Daoy (cell line): ENCODE measurements at regions not wholly inside any gene's neighbourhood (a gene's known extent, or its start where the extent isn't known, plus 50 kb on each side); places are given as distances from the start of the nearest gene placed in this dataset.

Source experiments
- DNase-seq: peaks from one replicate; pipeline ENCODE4 v3.0.0-alpha.2; 2015; ENCODE audit warnings: low read depth

DNA sequence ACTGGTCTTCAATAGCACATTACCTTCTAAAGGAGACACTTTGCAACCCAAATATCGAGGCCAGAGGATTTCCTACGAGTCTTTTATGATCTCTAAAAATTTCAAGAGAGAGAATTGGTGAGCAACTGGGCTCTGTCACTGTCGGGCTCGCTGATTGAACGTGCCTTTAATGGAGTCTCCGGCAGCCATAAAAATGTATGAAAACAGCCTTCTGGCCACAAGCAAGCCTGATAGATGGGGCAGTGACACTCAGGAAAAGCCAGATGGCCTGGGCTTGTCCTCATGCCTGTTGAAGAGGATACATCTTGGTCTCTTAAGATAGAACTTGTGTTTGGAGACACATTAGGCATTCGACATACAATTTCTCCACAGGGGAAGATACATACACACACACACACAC lies 419.5 kb upstream of the PROK2 start:
- no peak for DNase-seq

DNA sequence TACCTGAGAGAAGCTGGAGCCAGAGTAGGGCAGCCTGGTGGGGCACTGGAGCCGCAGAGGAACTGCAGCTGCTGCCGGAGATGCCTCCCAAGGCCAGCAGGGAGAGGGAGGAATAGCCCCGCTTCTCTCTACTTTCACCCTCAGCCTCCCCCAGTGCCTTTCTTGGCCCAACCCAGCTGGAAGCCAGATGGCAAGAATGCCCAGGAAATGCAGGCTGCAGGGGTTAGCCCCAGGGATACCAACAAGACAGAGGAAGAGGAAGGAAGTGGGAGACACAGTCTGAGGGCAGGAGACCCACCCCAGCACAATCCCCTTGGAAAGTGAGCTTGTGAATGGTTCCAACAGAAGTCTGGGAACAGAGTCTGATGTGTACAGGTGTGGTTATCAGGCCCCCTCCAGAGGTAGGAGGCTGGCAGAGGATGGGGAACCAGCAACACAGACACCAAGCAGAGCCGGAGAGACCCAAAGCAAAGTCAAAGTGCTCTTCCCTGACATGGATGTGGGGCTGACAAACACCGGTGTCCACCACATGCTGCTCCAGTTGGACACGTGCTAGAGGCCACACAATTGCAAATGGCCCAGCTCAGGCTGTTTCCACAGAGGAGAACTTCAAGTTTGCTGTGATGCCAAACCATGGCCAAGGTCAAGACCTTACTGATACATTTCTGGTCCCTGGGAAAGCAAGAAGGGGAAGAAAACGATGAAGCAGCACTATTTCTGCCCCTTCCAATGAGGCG lies 418.8 kb upstream of the PROK2 start:
- DNase-seq, result no peak

DNA sequence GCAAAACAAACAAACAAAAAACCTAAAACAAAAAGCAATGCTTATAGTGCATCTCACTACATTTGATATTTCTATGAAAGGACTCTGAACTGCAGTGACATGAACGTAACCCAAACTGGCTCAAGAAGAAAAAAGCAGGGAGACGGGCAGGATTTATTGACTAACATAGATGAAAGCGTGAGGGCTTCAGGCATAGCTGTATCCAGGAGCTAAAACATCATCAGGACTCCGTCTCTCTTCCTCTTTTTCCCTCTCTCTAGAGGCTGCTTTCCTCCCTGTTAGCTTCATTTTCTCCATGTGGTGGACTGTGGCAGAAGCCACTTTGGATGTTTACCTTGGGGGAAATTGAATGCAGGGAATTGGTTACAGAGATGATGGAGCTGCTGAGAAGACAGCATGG lies 418.2 kb upstream of the PROK2 start:
- no peak for DNase-seq

DNA sequence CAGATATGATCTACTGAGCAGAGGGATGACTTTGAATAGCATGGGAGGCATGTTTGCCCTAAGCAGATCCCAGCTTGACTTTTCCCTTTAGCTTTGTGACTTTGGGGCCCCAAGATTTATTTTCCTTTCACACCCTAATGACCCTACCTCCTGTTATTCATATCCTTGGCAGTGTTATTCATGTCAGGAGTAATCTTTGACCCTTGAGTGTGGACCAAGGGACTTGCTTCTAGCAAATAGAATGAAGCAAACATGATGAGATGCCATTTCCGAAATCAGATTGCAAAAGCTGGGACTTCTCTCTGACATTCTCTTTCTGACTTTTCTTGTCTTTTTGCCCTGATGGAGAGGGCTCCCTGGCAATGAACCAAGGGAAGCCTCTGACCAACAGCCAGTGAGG lies 415.4 kb upstream of the PROK2 start:
- DNase-seq, result no peak

DNA sequence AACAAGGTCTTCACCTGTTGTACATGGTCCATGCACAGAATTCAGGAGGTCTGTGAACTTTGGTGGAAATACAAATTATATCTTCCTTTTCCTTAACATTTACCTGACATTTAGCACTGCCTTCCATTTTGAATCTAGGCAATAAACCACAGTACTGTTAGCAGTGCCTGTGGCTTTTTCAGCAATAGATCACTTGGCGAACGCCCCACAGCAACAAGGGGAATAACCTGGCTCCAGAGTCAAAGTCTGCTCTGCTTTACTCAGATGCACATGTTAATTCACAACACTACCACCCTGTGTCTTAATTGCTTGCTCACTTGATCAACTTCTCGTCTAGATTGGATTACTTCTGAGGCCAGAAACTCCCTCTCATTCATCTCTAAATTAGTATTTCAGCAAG lies 414.6 kb upstream of the PROK2 start:
- no peak for DNase-seq

DNA sequence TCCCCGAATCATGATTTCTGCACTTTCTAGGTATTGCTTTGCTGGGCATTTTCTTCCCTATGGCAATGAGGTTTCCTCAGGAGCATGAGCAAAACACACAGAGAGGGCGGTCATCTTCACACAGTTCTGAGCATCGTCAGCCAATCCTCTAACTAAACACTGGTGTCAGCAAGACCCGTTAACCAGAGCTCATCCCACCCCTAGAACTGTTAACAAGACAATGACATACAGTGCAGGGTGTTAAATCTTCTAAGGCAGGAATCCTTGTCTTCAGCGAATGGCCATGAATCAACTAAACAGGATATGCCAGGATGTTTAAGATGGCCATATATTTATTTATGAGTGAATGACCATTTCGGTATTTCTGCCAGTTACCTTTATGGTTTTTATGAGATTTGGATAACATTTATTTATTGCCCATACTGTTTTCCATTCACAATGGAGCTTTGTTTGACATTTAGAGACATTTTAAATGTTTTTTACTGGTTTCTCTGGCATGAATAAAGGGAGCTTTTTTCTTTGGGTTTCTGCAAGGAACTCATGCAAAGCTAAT lies 411.5 kb upstream of the PROK2 start:
- no peak for DNase-seq

DNA sequence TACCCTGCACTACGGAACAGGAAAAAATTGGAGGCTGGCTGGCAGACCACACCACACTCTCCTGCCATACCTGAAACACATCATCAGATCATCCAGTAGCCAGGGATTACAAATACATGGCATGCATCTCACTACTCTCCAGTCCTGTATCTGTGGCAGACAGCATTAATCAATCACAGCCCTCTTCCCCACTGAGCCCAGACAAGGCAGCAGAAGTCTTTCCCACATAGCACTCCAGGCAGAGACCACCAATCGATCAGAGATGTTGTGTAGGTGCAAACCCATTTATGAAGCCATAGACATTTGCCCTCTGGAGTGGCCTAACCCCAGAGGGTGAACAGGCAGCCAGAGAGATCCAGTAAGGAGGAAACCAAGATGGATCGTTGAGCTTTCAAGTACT lies 410.9 kb upstream of the PROK2 start:
- no peak for DNase-seq

DNA sequence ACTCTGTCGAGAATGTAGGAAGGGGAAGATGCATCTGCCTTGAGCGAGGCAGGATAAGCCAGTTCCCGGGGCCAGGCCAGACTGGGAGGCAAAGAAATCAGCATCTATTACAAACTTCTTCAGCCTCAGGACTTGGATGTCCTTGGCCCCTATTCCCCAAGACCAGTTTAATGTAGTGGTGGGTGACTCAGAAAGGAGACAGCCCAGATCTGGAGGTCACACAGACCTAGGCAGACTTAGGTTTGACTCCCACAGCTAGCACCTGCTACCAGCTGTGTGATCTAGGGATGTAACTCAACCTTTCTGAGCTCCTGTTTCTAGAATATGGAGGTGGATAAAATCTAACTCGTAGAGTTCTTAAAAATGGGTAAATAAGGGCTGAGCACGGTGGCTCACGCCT lies 409.5 kb upstream of the PROK2 start:
- no peak for DNase-seq

DNA sequence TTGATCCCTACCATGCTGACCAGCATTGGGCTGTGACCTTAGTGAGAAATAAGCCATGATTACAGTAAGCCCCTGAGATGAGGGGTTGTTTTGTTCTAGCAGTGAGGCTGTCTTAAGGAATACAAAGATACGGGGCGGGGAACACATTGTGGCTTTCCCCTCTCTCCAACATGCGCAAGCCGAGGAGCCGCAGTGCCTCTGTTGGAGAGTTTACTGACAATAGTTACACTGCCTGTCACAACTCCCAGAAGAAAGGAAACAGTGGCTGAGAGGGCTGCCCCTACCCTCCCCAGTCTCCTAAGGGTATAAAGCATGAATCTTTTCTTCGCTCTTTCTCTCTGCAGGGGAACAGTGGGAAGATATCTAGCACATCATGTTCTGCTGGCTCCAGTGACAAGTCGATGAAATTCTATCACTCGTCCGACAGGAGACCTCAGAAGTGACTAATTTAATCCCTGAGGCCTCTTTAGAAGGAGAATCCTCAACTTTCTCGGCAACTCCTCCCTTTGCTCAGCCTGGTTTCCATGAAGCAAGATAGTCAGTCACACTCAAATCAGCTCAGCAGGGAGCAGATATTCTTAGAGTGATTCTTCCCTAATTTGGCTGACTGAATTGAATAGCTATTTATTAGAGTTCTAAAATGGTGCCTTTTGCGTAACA lies 409.0 kb upstream of the PROK2 start:
- DNase-seq, result no peak

DNA sequence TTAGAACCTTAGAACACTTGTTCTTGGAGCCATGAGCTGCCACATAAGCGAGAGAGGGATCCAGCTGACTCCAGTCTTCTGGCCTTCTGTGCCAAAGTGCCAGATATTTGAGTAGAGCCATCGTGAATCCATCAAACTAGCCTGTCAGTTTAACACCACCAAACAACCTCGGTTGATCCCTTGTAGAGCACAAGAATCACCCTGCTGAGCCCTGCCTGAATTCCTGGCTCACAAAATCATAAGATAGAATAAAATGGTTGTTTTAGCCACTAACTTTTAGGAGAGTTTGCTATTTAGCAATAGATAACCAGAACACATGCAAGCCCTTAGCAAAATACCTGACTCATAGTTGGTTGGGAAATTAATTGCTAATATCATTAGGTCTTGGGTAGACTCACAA lies 407.6 kb upstream of the PROK2 start:
- no peak for DNase-seq

DNA sequence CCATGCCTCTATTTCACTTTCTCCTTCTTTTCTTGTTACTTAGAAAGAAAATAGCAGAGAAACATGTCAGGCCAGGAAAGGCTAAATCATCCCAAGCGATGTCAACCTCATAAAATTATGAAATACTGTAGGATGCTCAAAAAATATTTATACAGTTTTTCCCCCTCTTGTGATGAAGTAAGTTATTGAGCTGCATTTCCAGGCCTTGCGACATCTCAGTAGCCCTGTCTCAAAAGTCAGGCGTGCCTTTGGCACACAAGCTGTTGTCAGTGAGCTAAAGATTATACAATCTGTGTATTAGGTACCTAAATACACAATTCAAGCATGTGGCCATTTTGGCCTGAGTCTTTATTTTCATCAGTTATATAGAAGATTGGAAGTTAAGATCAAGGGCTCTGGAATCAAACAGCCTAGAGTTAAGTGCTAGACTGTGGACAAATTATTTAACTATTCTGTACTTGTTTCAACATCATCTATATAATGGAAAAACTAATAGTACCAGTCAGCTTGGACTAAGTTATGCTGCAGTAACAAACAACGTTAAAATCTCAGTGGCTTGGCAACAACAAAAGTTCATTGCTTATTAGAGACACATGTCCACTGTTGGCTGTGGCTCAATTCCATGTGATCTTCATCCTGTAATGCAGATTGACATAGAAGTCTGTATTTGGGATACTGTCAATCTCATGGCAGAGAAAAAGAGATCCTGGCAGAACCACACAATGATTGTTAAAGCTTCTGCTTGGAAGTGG lies 406.4 kb upstream of the PROK2 start:
- DNase-seq, result no peak

DNA sequence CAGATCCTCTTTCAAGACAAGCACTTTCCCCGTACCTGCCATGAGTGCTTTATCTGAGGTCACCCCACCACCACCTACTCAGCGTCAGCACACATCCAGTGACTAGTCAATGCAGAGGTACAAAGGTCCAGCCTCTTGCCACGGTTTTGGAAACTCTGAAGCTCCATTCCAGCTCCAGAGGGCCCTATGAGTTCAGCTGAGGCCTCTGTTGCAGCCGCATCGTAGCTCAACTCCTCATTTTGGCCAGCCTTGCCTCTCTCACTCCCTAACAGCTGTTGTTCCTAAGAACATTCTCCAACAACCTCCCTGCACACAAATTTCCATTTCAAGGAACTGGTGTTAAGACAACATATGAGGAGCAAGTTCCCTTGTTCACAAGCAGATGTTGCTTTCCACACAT lies 405.1 kb upstream of the PROK2 start:
- DNase-seq, result no peak

DNA sequence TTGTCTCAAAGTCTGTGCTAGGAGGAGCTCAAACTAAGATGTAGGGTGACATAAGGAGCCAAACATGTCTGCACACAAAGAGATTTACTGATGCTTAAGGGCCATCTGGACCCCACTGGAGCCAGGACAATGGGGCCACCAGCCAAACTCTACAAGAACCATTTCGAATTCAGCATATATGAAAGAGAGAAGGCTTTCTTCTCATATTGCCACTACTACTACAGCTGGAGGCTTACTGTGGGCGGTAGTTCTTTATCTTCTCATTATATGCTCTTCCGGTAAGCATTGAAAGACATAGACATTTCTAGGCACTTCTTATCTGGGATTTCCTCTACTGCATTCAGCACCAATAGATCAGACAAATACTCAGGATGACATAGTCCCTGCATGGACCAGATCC lies 404.4 kb upstream of the PROK2 start:
- no peak for DNase-seq

DNA sequence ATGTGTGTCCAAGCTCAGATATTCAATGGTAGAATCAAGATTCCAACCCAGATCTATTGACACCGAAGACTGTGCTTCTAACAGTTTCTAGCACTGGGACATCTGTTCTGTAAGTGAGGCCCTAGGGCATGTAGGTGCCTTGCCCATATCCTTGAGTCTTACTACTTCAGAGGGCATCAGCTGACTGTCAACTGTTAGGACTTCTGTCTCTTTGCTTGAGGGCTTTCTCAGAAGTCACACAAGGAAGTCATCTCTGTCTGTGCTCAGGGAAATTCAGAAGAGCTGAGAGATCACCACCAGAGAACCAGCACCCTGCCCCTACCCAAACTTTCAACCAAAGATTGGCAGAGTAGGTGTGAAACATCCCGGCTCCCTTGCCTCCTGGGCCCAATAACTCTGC lies 403.6 kb upstream of the PROK2 start:
- no peak for DNase-seq

DNA sequence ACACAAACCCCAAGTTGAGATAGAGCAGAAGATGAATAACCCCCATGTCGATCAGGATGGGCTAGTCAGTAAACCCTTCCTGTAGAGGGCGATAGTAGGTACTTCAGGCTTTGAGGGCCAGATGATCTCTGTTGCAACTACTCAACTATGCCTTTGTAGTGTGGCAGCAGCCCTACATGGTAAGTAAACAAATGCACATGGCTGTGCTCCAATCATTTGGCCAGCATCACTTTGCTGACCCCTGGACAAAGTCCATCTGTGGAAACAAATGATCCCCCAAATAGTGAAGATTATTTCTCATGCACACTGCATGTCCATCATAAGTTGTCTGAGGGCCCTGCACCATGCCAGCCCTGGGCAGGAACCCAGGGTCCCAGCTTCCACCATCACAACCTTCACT lies 402.2 kb upstream of the PROK2 start:
- no peak for DNase-seq

DNA sequence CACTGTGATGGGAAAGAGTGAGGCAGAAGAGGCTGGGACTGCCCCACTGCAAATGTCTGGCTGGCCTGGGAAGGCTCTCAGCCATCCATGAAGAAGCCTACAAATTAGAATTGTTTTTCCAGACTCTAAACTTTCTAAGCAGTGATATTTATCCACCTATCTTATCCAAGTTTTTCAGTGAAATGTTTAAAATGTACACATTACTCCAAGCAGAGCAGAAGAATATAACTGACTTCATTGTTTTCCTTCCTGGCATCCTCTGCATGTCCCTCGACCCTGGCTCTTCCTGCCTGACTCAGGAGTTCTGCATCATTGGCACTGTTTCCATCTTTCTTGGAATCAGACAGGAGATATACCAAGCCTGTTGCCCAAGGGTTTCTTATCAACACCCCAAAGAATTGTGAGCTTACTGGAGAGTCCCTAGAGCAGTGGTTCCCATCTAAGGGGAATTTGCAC lies 401.5 kb upstream of the PROK2 start:
- DNase-seq, result peak; percentile 52

DNA sequence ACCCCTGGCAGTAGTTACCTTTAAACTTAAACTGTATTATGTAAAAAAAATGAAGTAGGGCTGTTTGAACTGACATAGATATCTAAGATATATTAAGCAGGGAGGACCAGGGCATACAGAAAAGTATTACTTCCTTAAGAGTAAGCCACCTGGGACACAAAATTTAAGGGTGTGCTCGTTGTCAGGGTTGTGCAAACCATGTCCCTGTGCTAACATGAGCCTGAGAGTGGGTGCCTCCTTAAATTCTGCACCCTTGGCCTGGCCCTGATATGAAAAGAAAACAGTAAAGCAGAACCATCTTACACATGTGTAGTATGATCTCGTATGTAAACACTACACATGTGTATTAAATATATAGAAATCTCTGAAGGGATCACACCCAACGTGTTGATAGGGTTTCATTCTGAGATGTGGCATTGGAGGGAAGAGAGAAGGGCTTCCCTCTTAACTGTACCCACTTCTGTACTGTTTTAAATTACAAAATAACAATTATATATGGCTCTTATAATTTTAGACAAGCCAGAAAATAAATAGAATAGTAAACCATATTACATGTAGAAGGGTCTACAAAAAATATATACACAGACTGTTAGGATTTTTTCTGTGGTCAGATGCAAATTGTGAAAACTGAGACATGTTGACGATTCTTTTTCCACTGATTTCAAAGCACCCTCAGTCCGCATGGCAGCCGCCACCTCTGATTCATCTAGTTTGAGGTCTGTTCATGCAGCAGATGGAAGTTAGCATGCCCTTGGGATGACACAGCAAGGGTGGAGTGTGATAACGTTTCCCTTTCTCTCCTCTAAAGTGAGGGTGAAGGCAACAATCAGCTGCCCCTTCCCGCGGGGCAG lies 400.8 kb upstream of the PROK2 start:
- DNase-seq, result peak; percentile 83

DNA sequence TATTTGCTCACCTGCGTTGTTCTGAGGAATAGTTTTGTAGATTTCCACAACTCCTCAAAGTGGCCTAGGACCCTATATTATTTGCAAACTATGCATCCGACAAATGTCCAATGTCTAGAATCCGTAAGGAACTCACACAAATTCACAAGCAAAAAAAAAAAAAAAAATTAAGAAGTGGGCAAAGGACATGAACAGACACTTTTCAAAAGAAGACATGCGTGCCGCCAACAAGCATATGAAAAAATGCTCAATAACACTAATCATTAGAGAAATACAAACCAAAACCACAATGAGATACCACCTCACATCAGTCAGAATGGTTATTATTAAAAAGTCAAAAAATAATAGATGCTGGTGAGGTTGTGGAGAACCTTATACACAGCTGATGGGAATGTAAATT lies 398.5 kb upstream of the PROK2 start:
- no peak for DNase-seq

DNA sequence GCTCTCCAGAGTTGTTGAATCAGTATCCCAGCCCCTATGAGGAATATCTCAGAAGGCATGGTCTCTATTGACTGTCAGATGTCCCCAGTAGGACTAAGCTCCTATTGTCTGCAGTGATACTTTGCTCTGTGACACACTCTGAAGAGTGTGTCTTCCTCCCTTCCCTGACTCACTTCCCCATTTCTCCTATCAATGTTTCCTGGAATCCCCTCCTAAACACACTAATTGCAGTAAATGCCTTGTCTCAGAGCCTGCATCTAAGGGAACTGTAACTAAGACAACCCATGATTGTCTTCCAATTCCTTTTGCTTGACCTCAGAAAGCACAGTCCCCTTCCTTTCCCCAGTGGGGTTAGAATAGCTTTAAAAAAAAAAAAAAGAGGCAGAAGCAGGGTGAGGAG lies 397.3 kb upstream of the PROK2 start:
- no peak for DNase-seq

DNA sequence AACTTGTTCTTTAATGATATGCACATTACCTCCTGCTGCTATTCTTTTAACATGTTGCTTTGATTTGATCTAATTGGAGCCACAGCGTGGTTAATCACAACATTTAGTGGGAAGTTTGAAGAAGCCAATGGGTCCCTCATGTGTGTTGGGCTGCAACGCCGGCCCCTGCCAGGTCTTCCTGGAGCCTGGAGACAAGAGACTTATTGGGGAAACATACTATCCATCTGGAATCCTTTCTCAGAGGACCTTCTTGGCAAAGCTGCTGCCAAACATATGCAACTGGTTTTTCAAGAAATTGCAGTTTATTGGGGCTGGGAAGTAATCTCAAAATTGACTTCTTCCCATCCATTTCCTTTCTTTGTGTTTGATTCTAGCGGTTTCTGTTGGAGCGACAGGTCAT lies 396.3 kb upstream of the PROK2 start:
- no peak for DNase-seq

DNA sequence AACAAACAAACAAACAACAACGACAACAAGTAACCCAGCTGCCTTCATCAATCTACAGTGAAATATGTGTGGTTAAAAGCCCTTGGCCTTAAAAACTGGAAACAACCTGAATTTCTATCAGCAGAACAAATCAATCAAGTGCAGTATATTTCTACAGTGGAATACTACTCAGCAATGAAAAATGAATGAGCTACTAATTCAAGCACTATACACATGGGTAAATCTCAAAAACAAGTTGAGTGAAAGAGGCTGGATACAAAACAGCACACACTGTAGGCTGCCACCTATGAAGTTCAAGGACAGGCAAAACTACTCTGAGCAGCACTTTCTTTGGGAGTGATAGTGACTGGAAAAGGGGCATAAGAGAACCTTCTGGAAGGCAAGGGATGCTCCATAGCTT lies 395.5 kb upstream of the PROK2 start:
- no peak for DNase-seq

DNA sequence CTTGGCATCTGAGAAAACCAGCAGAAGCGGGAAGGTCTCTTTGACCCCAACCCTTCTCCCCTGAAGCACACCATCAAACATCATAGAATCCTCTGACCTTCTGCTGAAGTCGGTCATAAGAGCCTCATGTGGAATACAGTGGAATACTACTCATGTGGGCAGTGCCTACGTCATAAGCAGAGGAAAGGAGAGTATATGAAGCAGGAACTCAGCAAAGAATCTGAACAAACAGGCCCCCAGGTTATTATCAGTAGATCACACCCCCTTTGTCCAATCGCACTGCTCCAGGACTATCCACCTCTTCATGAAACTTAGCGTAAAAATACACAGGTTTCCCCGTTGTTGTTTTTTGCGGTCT lies 394.1 kb upstream of the PROK2 start:
- DNase-seq, result no peak
